Mesendoderm (in vitro differentiated cells): ENCODE measurements at regions not wholly inside any gene's neighbourhood (a gene's known extent, or its start where the extent isn't known, plus 50 kb on each side); places are given as distances from the start of the nearest gene placed in this dataset.

Experiments used
- DNase-seq: peaks from one replicate; pipeline ENCODE4 v3.0.0; 2013
- H2AK5ac ChIP-seq: 2 replicates; pipeline ENCODE4 v1.6.1; 2013; ENCODE audit warnings: low read length, inconsistent platforms
- H2BK120ac ChIP-seq: 2 replicates; pipeline ENCODE4 v1.6.1; 2013; ENCODE audit warnings: low read depth, mild to moderate bottlenecking, low read length, moderate library complexity, mixed read lengths
- H2BK15ac ChIP-seq: replicated peaks from 2 replicates; pipeline ENCODE4 v1.6.1; 2013; ENCODE audit warnings: low read depth, mild to moderate bottlenecking, moderate library complexity
- H2BK5ac ChIP-seq: 2 replicates; pipeline ENCODE4 v1.6.1; 2013; ENCODE audit warnings: low read length, inconsistent platforms
- H3K18ac ChIP-seq: 2 replicates; pipeline ENCODE4 v1.6.1; 2013; ENCODE audit warnings: mild to moderate bottlenecking, low read length, mixed read lengths
- H3K23ac ChIP-seq: one replicate; pipeline ENCODE4 v1.6.1; 2013; ENCODE audit warnings: low read length
- H3K27ac ChIP-seq: 2 replicates; pipeline ENCODE4 v1.5.1; 2013; ENCODE audit warnings: low read depth, mild to moderate bottlenecking, inconsistent platforms, low read length, moderate library complexity
- H3K27me3 ChIP-seq: 2 replicates; pipeline ENCODE4 v1.6.1; 2013; ENCODE audit warnings: low read length, control low read depth, mild to moderate bottlenecking, inconsistent platforms; ENCODE audit not compliant: insufficient read depth, poor library complexity
- H3K36me3 ChIP-seq: 2 replicates; pipeline ENCODE4 v1.6.1; 2013; ENCODE audit warnings: low read length, inconsistent platforms; ENCODE audit not compliant: control insufficient read depth, insufficient read depth
- H3K4ac ChIP-seq: one replicate; pipeline ENCODE4 v1.6.1; 2013; ENCODE audit warnings: low read depth, mild to moderate bottlenecking, low read length, moderate library complexity
- H3K4me1 ChIP-seq: 2 replicates; pipeline ENCODE4 v1.6.1; 2013; ENCODE audit warnings: low read depth, low read length, inconsistent platforms; ENCODE audit not compliant: control insufficient read depth
- H3K4me2 ChIP-seq: 2 replicates; pipeline ENCODE4 v1.6.1; 2013; ENCODE audit warnings: low read length
- H3K4me3 ChIP-seq: 2 replicates; pipeline ENCODE4 v1.5.1; 2013; ENCODE audit warnings: mild to moderate bottlenecking, low read length
- H3K56ac ChIP-seq: one replicate; pipeline ENCODE4 v1.6.1; 2013; ENCODE audit warnings: low read length
- H3K79me1 ChIP-seq: 2 replicates; pipeline ENCODE4 v1.6.1; 2013; ENCODE audit warnings: low read length, inconsistent platforms
- H3K79me2 ChIP-seq: 2 replicates; pipeline ENCODE4 v1.6.1; 2013; ENCODE audit warnings: mild to moderate bottlenecking, low read length; ENCODE audit not compliant: control insufficient read depth, insufficient read depth
- H3K9ac ChIP-seq: 2 replicates; pipeline ENCODE4 v1.6.1; 2013; ENCODE audit warnings: low read length, inconsistent platforms
- H4K5ac ChIP-seq: one replicate; pipeline ENCODE4 v1.6.1; 2013; ENCODE audit warnings: low read length
- H4K8ac ChIP-seq: one replicate; pipeline ENCODE4 v1.6.1; 2013; ENCODE audit warnings: low read depth, mild to moderate bottlenecking, control low read depth, low read length, moderate library complexity
- WGBS: extraction: QIAGEN DNeasy Blood & Tissue Kit; methylation state at CpG from one replicate; pipeline ENCODE4 v1.1.7; 2013; ENCODE audit warnings: low lambda C conversion rate, missing lambda C conversion rate; ENCODE audit not compliant: insufficient coverage; ENCODE audit errors: extremely low coverage; 5-methylcytosine and 5-hydroxymethylcytosine counted together

DNA sequence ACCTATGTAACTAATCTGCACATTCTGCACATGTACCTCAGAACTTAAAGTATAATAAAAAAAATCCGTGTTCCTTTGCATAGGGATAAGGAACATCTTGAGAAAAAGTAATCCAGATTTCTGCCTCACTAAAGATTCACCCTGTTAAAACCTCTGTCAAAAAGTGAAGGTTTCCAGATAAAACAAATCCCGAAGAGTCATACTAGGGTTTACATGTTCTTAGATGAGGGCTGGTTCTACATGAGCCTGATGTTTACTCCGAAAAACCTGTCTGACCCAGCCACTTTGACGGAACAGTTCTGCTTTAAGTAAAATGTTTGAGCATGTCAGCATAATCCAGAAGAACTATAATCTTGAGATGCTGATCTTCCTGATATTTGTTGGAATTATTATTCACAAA is 515.6 kb upstream of the SLC8A1 start:
- Histone ChIP-seq H2BK15ac (no peak overlapping the region), H2BK5ac (no peak overlapping the region), H2BK120ac (no peak overlapping the region), H3K23ac (no peak overlapping the region), H3K79me1 (no peaks in the 10 kb centered on the region), H3K4me3 (no peak overlapping the region), H3K4me2 (no peak overlapping the region), H3K36me3 (no peaks in the 10 kb centered on the region), H4K5ac (no peak overlapping the region), H3K4me1 (no peaks in the 10 kb centered on the region), H3K56ac (no peak overlapping the region), H3K79me2 (no peaks in the 10 kb centered on the region), H3K9ac (no peak overlapping the region), H3K18ac (no peak overlapping the region), H4K8ac (no peak overlapping the region), H2AK5ac (no peak overlapping the region), H3K4ac (no peak overlapping the region), H3K27me3 (no peaks in the 10 kb centered on the region), H3K27ac (no peak overlapping the region)
- DNase-seq: no peak
- no CpG with 5 or more reads among the region's 4 CpGs for WGBS

DNA sequence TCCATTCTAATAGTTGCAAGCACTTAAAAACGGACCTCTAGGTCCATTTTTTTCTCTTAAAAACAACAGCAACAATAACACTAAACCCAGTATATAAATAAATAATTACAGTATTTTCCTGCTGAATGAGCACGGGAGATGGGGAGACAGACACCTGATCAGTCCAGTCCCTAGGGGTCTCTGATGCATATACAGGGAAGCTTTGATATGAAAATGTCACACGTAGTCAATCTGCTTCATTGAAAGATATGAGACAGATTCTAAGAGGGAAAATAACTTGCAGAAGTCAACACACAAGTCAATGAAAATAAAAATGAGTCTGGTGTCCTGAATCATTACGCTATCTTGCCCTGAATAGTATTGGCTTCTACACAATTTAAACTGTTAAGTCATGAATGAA is 523.3 kb upstream of the SLC8A1 start:
- Histone ChIP-seq H3K27me3 (no peaks in the 10 kb centered on the region), H3K36me3 (no peaks in the 10 kb centered on the region), H3K27ac (no peak overlapping the region), H3K18ac (no peak overlapping the region), H3K4ac (no peak overlapping the region), H3K4me2 (no peak overlapping the region), H2BK15ac (no peak overlapping the region), H3K4me3 (no peak overlapping the region), H2BK120ac (no peak overlapping the region), H3K79me2 (no peaks in the 10 kb centered on the region), H3K4me1 (no peaks in the 10 kb centered on the region), H2AK5ac (no peak overlapping the region), H4K5ac (no peak overlapping the region), H4K8ac (no peak overlapping the region), H3K79me1 (no peaks in the 10 kb centered on the region), H3K23ac (no peak overlapping the region), H2BK5ac (no peak overlapping the region), H3K9ac (no peak overlapping the region), H3K56ac (no peak overlapping the region)
- DNase-seq: no peak
- WGBS: no CpG with 5 or more reads among the region's 4 CpGs

DNA sequence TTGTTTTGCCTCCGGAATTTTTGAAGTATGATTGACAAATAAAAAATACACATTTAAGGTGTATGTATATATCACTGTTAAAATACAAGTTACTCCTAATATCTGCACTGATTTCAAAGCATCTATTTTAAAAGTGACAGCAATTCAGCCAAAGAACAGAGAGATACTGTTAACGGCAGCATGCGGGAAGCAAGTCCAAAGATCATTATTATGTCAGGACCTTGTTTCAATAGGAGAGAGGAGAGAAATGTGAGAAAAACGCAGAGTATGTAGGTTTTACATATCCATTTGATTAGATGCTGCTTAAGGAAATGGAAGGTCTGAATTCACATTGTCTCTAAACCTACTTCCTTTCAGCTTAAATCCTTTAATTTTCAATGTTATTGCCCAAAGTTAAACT is 545.5 kb upstream of the SLC8A1 start:
- Histone ChIP-seq H3K79me2 (no peaks in the 10 kb centered on the region), H3K56ac (no peak overlapping the region), H3K23ac (no peak overlapping the region), H3K36me3 (no peaks in the 10 kb centered on the region), H2BK15ac (no peak overlapping the region), H3K27me3 (no peaks in the 10 kb centered on the region), H3K4me2 (no peak overlapping the region), H2BK120ac (no peak overlapping the region), H4K8ac (no peak overlapping the region), H2BK5ac (no peak overlapping the region), H3K79me1 (no peaks in the 10 kb centered on the region), H3K9ac (no peak overlapping the region), H3K27ac (no peak overlapping the region), H3K18ac (no peak overlapping the region), H4K5ac (no peak overlapping the region), H2AK5ac (no peak overlapping the region), H3K4ac (no peak overlapping the region), H3K4me1 (no peaks in the 10 kb centered on the region), H3K4me3 (no peak overlapping the region)
- WGBS: no CpG with 5 or more reads among the region's 4 CpGs
- DNase-seq: no peak

DNA sequence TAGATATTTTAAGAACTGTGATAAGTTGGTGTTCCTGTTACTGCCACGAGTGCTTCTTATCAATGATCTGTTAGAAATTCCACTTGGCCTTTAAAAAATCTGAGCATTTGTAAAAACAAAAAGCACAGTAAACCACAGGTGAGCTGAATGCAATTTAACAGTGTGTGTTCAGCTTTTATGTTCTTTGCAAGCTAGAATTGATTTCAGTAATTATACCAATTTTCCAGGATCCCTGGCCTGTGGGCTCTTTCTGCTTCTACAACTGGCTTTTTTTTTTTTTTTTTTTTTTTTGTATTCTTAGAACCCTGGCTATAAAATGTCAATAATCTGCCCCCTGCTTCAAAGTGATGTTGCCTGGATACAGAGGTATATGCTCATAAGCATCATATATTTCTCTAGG is 548.5 kb upstream of the SLC8A1 start:
- Histone ChIP-seq H3K4me1 (no peaks in the 10 kb centered on the region), H3K4me3 (no peak overlapping the region), H3K27ac (no peak overlapping the region), H4K5ac (no peak overlapping the region), H3K79me2 (no peaks in the 10 kb centered on the region), H4K8ac (no peak overlapping the region), H3K23ac (no peak overlapping the region), H3K27me3 (no peaks in the 10 kb centered on the region), H3K4me2 (no peak overlapping the region), H2AK5ac (no peak overlapping the region), H3K9ac (no peak overlapping the region), H3K56ac (no peak overlapping the region), H3K36me3 (no peaks in the 10 kb centered on the region), H3K18ac (no peak overlapping the region), H2BK15ac (no peak overlapping the region), H3K79me1 (no peaks in the 10 kb centered on the region), H2BK120ac (no peak overlapping the region), H3K4ac (no peak overlapping the region), H2BK5ac (no peak overlapping the region)
- no peak for DNase-seq
- no CpG with 5 or more reads among the region's 1 CpG for WGBS

DNA sequence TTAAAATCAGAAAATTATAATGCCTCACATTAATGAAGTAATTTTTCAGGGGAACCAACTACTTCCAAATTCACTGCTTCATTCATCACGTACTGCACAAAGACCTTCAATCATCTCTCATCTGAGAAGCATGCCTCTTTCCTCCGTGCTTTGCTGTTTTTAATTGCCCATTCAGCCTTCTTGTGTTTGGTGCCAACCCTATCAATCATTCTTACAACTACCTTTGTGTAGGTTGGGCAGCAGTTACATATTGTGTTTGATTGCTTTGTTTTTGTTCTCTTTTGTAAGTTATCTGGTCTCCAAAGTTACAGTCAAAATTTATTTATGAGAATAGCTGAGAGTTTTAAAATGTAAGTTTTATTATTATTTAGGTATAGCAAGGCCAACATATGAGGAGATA is 549.0 kb upstream of the SLC8A1 start:
- WGBS: no CpG with 5 or more reads among the region's 2 CpGs
- no peak overlapping the region for H3K27ac ChIP-seq
- H3K4me1 ChIP-seq: no peaks in the 10 kb centered on the region
- H2BK5ac ChIP-seq: no peak overlapping the region
- H3K9ac ChIP-seq: no peak overlapping the region
- no peak overlapping the region for H3K4ac ChIP-seq
- no peak overlapping the region for H4K8ac ChIP-seq
- no peak overlapping the region for H3K56ac ChIP-seq
- H3K18ac ChIP-seq: no peak overlapping the region
- H3K79me1 ChIP-seq: no peaks in the 10 kb centered on the region
- no peak for DNase-seq
- H3K23ac ChIP-seq: no peak overlapping the region
- H2BK120ac ChIP-seq: no peak overlapping the region
- no peaks in the 10 kb centered on the region for H3K36me3 ChIP-seq
- no peaks in the 10 kb centered on the region for H3K79me2 ChIP-seq
- H4K5ac ChIP-seq: no peak overlapping the region
- H2BK15ac ChIP-seq: no peak overlapping the region
- H3K4me3 ChIP-seq: no peak overlapping the region
- no peak overlapping the region for H3K4me2 ChIP-seq
- no peaks in the 10 kb centered on the region for H3K27me3 ChIP-seq
- no peak overlapping the region for H2AK5ac ChIP-seq

DNA sequence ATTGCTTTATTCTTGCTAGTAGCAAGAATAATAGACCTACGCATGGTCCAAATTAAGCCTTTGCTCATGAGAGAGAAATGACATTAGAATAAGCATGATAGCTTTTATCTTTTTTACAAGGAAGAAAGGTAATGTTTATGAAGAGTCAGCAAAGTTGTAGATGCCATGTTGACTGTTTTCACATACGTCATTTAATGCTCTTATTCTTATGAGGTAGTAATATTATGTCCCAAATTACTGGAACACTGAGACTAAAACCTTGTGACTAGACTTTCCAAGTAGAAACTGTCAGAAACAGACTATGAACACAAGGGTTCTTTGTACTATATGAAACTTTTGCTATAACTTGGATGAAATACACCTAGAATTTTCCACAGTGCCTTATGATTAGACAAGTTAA is 552.8 kb upstream of the SLC8A1 start:
- Histone ChIP-seq H3K27ac (no peak overlapping the region), H3K79me2 (no peaks in the 10 kb centered on the region), H3K4me1 (no peaks in the 10 kb centered on the region), H3K36me3 (no peaks in the 10 kb centered on the region), H3K27me3 (no peaks in the 10 kb centered on the region), H3K4ac (no peak overlapping the region), H3K18ac (no peak overlapping the region), H2BK15ac (no peak overlapping the region), H3K79me1 (no peaks in the 10 kb centered on the region), H2BK120ac (no peak overlapping the region), H3K4me3 (no peak overlapping the region), H4K5ac (no peak overlapping the region), H3K4me2 (no peak overlapping the region), H3K56ac (no peak overlapping the region), H3K23ac (no peak overlapping the region), H2AK5ac (no peak overlapping the region), H2BK5ac (no peak overlapping the region), H4K8ac (no peak overlapping the region), H3K9ac (no peak overlapping the region)
- WGBS: no CpG with 5 or more reads among the region's 2 CpGs
- no peak for DNase-seq
